ENCODE measurements at regions not wholly inside any gene's neighbourhood (a gene's known extent, or its start where the extent isn't known, plus 50 kb on each side); places are given as distances from the start of the nearest gene placed in this dataset.

GRCh38 chr16:7861891-7862582, 529.4 kb downstream of the RBFOX1 start:
- TF ChIP-seq CTCF (conservative IDR thresholded peaks at IDR 0.05), result no peak
- TF ChIP-seq ZFX (IDR thresholded peaks at IDR 0.05), result no peak

Data from C4-2B (cell line).